Stimulated activated CD8-positive, alpha-beta memory T cell treated with anti-CD3 and anti-CD28 coated beads, Interleukin-15, amount 100 ng/mL, for 4 hours (primary cell): ENCODE measurements at regions not wholly inside any gene's neighbourhood (a gene's known extent, or its start where the extent isn't known, plus 50 kb on each side); places are given as distances from the start of the nearest gene placed in this dataset.

Experiments
- DNase-seq, 2 donors: peaks; one replicate each; pipeline ENCODE4 v3.0.0-alpha.2; 2020; ENCODE audit warnings: low read depth in 2 of 2

DNA sequence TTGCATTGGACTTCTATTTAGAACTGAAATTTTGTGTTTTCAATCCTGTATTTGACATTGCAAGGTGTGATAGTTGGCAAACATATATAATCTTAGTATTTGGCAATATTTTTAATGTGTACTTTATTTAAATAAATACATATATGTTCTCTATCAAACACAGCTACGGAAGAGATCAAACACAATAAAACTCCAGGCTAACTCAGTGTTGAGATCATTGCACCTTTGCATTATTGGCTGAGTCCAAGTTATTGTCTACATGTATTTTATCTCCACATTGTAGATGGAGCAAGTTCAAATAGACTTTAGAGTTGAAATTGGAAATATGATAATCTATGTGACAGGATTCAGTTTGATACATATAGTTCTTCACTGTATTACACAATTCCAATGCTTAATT is 176.7 kb downstream of the ST6GAL2 start:
- DNase-seq = no peak

DNA sequence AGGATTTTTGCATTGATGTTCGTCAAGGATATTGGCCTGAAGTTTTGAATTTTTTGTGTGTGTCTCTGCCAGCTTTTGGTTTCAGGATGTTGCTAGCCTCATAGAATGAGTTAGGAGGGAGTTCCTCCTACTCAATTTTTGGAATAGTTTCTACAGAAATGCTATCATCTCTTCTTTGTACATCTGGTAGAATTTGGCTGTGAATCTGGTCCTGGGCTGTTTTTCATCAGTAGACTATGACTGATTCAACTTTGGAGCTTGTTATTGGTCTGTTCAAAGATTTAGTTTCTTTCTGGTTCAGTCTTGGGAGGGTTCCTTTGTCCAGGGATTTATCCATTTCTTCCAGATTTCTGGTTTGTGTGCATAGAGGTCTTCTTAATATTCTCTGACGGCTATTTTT is 166.7 kb downstream of the ST6GAL2 start:
- DNase-seq = no peak

DNA sequence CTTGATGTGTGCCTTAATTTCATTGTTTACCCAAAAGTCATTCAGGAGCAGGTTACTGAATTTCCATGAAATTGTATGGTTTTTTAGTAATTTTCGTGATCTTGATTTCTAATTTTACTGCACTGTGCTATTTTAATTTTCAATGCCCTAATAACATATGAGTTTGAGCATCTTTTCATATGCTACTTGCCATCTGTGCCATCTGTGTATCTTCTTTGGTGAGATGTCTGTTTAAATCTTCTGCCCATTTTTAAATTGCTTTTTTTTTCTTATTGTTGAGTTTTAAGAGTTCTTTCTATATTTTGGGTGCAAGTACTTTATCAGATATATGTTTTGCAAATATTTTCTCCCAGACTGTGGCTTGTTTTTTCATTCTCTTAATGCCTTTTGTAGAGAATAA is 165.9 kb downstream of the ST6GAL2 start:
- no peak for DNase-seq

DNA sequence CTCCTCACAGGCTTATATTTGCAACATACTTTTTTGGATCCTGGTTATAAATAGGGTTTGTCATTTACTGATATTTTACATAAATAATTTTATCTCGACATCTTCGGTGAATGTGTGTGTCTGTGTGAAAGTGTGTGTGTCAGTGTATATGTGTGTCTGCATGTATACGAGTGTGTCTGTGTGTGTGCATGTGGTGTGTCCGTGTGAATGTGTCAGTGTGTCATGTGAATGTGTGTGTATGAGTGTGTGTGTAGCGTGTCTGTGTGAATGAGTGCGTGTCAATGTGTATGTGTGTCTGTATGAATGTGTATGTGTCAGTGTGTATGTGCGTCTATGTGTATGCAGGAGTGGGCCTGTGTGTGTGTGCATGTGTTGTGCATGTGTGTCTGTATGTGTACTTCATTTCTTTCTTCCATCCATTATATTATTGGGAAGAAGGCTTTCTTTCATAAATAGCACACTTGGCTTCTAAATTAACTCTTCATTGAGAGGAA is 161.6 kb downstream of the ST6GAL2 start:
- DNase-seq = no peak

DNA sequence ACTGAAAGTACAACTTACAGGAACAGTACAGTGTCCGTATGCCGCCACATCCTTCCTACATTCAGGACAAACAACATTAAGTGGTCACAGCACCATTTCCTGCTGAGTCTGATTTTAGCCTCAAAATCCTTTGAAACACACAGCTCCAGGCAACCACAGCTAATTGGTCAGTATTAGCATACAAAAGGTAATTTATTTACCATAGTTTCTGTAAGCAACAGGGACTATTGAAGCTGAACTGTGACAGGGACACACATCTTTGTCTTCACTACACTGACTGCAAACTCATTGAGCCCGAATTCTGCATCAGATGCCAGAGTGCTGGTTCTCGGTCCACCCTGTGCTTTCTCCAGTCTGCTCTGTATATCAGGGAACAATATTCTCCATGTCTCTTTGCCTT is 151.8 kb downstream of the ST6GAL2 start:
- DNase-seq = no peak

DNA sequence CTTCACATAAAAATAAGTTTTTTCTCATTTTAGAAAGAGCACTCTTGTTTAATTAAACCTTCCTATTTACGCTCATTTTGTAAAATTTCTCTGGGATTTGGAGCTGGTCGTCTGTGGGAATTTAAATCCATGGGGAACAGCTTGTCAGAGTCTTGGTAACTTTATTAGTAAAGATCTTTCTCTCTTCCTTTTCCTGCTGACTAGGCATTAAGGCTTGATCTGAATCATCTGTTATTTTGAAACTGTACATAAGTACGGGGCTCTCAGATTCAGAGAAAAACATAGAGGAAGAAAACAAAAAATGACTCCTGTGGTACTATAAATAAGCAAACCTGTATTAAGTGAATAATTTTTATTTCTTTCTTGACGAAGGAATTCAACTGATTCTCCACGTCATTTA is 150.2 kb downstream of the ST6GAL2 start:
- DNase-seq = no peak

DNA sequence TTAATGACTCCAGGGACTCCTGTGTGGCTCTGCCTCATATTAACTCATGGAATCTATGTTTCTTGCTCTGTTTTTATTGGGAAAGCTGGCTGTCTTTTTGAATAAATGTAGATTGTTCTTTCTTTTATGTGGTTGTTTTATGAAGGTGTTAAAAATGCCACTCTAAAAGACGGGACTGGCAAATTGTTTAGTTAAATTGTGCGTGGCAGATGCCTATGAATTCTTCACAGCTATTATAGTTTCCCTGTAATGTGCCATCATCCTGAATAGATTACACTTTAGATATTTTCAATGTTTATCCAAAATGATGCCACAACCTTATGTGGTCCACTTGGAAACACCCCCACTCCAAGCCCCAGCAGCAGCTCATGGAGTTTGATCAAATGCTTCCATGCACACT is 149.7 kb downstream of the ST6GAL2 start:
- no peak for DNase-seq

DNA sequence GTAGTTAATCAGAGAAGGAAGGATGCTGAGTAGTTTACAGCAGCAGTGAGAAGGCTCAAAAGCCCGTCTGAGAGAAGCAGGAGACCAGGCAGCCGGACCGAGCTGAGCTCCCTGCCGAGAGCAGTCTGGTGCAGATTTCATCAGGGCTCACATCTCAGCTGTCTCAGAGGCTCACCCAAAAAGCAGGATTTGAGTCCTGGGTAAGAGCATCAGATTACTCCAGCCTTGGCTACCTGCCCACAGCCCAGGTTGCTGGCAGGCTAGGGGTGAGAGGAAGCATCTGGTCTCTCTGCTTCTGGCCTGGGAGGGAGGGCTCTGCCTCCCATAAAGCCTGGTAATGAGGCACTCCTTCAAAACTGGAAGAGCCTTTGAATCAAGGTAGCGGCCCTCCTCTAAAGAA is 140.5 kb downstream of the ST6GAL2 start:
- no peak for DNase-seq

DNA sequence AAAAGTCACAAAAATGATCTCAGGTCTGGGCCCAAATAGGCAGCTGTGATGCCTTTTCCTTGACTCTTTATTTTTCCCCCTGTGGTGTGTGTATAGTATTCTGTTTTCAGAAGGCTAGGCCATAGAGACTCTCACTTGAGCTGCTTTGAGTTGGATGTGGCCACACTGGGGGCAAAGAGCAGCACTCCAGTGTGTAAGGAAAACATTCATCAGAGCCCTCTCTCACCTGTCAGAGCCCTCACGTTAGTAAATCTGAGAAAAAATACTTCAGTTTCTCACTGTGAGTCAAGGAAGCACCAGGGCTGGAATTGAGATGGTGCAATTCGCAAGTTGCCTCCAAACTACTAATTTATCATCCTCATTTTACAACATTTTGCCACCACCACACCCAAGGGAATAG is 136.1 kb downstream of the ST6GAL2 start:
- no peak for DNase-seq
